Liver (tissue), 8 donors: ENCODE measurements at regions not wholly inside any gene's neighbourhood (a gene's known extent, or its start where the extent isn't known, plus 50 kb on each side); places are given as distances from the start of the nearest gene placed in this dataset.

Experiments
- DNase-seq: peaks from one replicate; pipeline ENCODE4 v3.0.0-alpha.2; 2017; ENCODE audit warnings: low spot score
- H3K27ac ChIP-seq, 2 donors: one replicate each; pipeline ENCODE4 v1.7.0; 2013; ENCODE audit warnings: inconsistent platforms in 2 of 2, low read length in 2 of 2, control low read depth in 1 of 2, low read depth in 1 of 2, mild to moderate bottlenecking in 1 of 2
- H3K27me3 ChIP-seq, 4 donors: one replicate each; pipeline versions ENCODE4 v1.6.1 to v1.7.0; 2013; ENCODE audit warnings: low read length in 3 of 4, inconsistent platforms in 1 of 4, mild to moderate bottlenecking in 1 of 4, moderate library complexity in 1 of 4; ENCODE audit not compliant: control insufficient read depth in 4 of 4, insufficient read depth in 4 of 4
- H3K36me3 ChIP-seq, 4 donors: one replicate each; pipeline versions ENCODE4 v1.6.1 to v1.7.0; 2013; ENCODE audit warnings: low read length in 3 of 4, mild to moderate bottlenecking in 3 of 4, low read depth in 1 of 4, moderate library complexity in 1 of 4; ENCODE audit not compliant: control insufficient read depth in 4 of 4, insufficient read depth in 3 of 4
- H3K4me1 ChIP-seq, 4 donors: one replicate each; pipeline versions ENCODE4 v1.6.1 to v1.7.0; 2013; ENCODE audit warnings: low read length in 3 of 4, mild to moderate bottlenecking in 3 of 4, moderate library complexity in 1 of 4; ENCODE audit not compliant: control insufficient read depth in 4 of 4, insufficient read depth in 4 of 4
- H3K4me3 ChIP-seq, 3 donors: one replicate each; pipeline versions ENCODE4 v1.6.1 to v1.7.0; 2013; ENCODE audit warnings: low read length in 3 of 3, control low read depth in 1 of 3, low read depth in 1 of 3, mild to moderate bottlenecking in 1 of 3
- H3K9ac ChIP-seq, 2 donors: one replicate each; pipeline ENCODE4 v1.7.0; 2013; ENCODE audit warnings: low read length in 2 of 2, mild to moderate bottlenecking in 2 of 2, moderate library complexity in 2 of 2, control low read depth in 1 of 2, low read depth in 1 of 2
- H3K9me3 ChIP-seq, 4 donors: one replicate each; pipeline versions ENCODE4 v1.6.1 to v1.7.0; 2013; ENCODE audit warnings: low read length in 3 of 4; ENCODE audit not compliant: control insufficient read depth in 4 of 4
- HNF4A ChIP-seq, 2 donors: conservative IDR thresholded peaks; 2 replicates each; pipeline ENCODE4 v1.6.1; 2016; ENCODE audit warnings: antibody characterized with exemption in 2 of 2, mild to moderate bottlenecking in 2 of 2
- HNF4G ChIP-seq: IDR thresholded peaks from 2 replicates; pipeline ENCODE4 v1.6.1; 2016; ENCODE audit warnings: antibody characterized with exemption
- JUND ChIP-seq, 2 donors: IDR thresholded peaks; 2 replicates each; pipeline ENCODE4 v1.6.1; 2016; ENCODE audit warnings: antibody characterized with exemption in 2 of 2
- NR2F2 ChIP-seq: IDR thresholded peaks from 2 replicates; pipeline ENCODE4 v1.6.1; 2016; ENCODE audit warnings: antibody characterized with exemption
- RAD21 ChIP-seq, 2 donors: IDR thresholded peaks; 2 replicates each; pipeline ENCODE4 v1.6.1; 2016; ENCODE audit warnings: antibody characterized with exemption in 2 of 2, mild to moderate bottlenecking in 2 of 2
- REST ChIP-seq: IDR thresholded peaks from 2 replicates; pipeline ENCODE4 v1.6.1; 2016; ENCODE audit warnings: antibody characterized with exemption, mild to moderate bottlenecking
- RXRA ChIP-seq, 2 donors: IDR thresholded peaks; 2 replicates each; pipeline ENCODE4 v1.6.1; 2017 to 2018; ENCODE audit warnings: antibody characterized with exemption in 2 of 2, mild to moderate bottlenecking in 1 of 2
- SP1 ChIP-seq: IDR thresholded peaks from 2 replicates; pipeline ENCODE4 v1.6.1; 2018; ENCODE audit warnings: antibody characterized with exemption, mild to moderate bottlenecking
- TAF1 ChIP-seq: conservative IDR thresholded peaks from 2 replicates; pipeline ENCODE4 v1.6.1; 2016; ENCODE audit warnings: antibody characterized with exemption, mild to moderate bottlenecking
- WGBS: extraction: QIAGEN DNeasy Blood & Tissue Kit; methylation state at CpG from one replicate; pipeline ENCODE4 v1.1.7; 2013; 5-methylcytosine and 5-hydroxymethylcytosine counted together
- TF ChIP-seq, protein P1 (sequence below): IDR thresholded peaks from 2 replicates; pipeline ENCODE4 v1.6.1; 2016; ENCODE audit warnings: antibody characterized with exemption
- TF ChIP-seq, protein P2 (sequence below): fragments of 150-350 bp; IDR thresholded peaks from 2 replicates; pipeline ENCODE4 v1.5.1; 2017; ENCODE audit warnings: improper control_type of control experiment, low read depth, low read length; ENCODE audit not compliant: missing input control
- TF ChIP-seq, protein P3 (sequence below): IDR thresholded peaks from 2 replicates; pipeline ENCODE4 v1.6.1; 2016; ENCODE audit warnings: antibody characterized with exemption
- donor health status: healthy.
- donor health status: healthy.
- donor health status: healthy.
- donor health status: healthy.
- donor health status: healthy.

DNA sequence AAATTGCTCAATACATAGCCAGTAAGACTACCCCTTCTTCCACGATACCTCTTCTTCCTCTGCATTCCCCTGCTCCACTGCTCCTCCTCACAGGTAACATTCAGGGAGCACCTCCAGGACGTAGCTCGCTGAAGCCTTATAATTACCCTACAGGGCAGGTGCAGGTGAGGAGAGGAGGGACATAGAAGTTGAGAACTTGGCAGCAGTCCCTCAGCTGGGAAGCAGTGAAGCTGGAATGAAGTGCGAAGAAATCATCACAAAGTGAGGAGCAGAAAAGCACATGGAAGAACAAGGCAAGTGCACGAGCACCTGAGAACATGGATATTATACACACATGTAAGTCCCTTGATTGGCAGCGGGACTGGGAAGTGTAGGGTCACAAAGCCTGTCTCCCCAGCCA lies 118.2 kb downstream of the HSD17B3 start:
- Histone ChIP-seq H3K36me3 (no peaks in the 10 kb centered on the region), H3K4me3 (no peak overlapping the region), H3K9me3 (peaks cover 2 to 4% (median 3%) of the 10 kb centered on the region in 4 donors), H3K27me3 (peaks cover 0 to under 1% (median 0%) of the 10 kb centered on the region in 4 donors), H3K27ac (no peak overlapping the region), H3K4me1 (no peaks in the 10 kb centered on the region), H3K9ac (no peak overlapping the region)
- TF ChIP-seq JUND (IDR thresholded peaks at IDR 0.05), result no peak
- TF ChIP-seq HNF4A (conservative IDR thresholded peaks at IDR 0.05), result no peak
- TF ChIP-seq, protein P1, sequence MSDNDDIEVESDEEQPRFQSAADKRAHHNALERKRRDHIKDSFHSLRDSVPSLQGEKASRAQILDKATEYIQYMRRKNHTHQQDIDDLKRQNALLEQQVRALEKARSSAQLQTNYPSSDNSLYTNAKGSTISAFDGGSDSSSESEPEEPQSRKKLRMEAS, result no peak
- no peak for TF ChIP-seq TAF1
- TF ChIP-seq HNF4G, result no peak
- no peak for TF ChIP-seq NR2F2
- TF ChIP-seq, protein P2, sequence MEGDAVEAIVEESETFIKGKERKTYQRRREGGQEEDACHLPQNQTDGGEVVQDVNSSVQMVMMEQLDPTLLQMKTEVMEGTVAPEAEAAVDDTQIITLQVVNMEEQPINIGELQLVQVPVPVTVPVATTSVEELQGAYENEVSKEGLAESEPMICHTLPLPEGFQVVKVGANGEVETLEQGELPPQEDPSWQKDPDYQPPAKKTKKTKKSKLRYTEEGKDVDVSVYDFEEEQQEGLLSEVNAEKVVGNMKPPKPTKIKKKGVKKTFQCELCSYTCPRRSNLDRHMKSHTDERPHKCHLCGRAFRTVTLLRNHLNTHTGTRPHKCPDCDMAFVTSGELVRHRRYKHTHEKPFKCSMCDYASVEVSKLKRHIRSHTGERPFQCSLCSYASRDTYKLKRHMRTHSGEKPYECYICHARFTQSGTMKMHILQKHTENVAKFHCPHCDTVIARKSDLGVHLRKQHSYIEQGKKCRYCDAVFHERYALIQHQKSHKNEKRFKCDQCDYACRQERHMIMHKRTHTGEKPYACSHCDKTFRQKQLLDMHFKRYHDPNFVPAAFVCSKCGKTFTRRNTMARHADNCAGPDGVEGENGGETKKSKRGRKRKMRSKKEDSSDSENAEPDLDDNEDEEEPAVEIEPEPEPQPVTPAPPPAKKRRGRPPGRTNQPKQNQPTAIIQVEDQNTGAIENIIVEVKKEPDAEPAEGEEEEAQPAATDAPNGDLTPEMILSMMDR, result no peak
- TF ChIP-seq, protein P3, sequence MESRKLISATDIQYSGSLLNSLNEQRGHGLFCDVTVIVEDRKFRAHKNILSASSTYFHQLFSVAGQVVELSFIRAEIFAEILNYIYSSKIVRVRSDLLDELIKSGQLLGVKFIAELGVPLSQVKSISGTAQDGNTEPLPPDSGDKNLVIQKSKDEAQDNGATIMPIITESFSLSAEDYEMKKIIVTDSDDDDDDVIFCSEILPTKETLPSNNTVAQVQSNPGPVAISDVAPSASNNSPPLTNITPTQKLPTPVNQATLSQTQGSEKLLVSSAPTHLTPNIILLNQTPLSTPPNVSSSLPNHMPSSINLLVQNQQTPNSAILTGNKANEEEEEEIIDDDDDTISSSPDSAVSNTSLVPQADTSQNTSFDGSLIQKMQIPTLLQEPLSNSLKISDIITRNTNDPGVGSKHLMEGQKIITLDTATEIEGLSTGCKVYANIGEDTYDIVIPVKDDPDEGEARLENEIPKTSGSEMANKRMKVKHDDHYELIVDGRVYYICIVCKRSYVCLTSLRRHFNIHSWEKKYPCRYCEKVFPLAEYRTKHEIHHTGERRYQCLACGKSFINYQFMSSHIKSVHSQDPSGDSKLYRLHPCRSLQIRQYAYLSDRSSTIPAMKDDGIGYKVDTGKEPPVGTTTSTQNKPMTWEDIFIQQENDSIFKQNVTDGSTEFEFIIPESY, result no peak
- TF ChIP-seq RAD21 (IDR thresholded peaks at IDR 0.05), result no peak
- no peak for TF ChIP-seq RXRA (IDR thresholded peaks at IDR 0.05)
- TF ChIP-seq REST, result no peak
- WGBS, result 85% methylated on average over 6 of the region's 6 CpGs
- no peak for DNase-seq

DNA sequence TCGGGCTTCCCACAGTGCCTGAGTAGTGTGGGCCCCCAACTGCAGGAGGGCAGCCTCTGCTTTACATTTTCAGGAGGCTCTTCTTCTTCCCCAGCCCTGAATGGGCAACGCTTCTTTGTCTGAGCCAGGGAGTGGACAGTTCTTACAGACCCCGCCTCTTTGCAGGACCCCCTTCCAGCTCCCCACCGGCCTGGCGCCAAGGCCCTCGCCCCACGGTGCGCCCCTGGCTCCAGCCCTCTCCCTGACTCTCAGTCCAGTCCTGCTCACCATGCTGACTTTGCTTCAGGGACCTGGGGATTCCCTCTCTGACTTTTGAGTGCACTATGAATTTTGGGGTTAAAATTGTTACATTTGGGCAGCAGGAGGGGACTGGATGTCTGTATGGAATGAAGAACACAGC lies 123.8 kb downstream of the HSD17B3 start:
- DNase-seq, result no peak
- no peak overlapping the region for H3K27ac ChIP-seq
- no peaks in the 10 kb centered on the region for H3K9me3 ChIP-seq
- no peak overlapping the region for H3K4me3 ChIP-seq
- 92% methylated on average over 8 of the region's 8 CpGs for WGBS
- H3K27me3 ChIP-seq, result peaks cover 0 to 3% (median 1%) of the 10 kb centered on the region in 4 donors
- TF ChIP-seq HNF4G, result no peak
- no peak for TF ChIP-seq SP1
- TF ChIP-seq, protein P2, result no peak
- no peak for TF ChIP-seq RAD21 (IDR thresholded peaks at IDR 0.05)
- no peak for TF ChIP-seq REST
- no peak for TF ChIP-seq HNF4A (conservative IDR thresholded peaks at IDR 0.05)
- H3K36me3 ChIP-seq, result no peaks in the 10 kb centered on the region
- H3K4me1 ChIP-seq, result peaks cover 0 to 3% (median 0%) of the 10 kb centered on the region in 4 donors
- no peak overlapping the region for H3K9ac ChIP-seq
